GM19438 (cell line): ENCODE measurements at regions not wholly inside any gene's neighbourhood (a gene's known extent, or its start where the extent isn't known, plus 50 kb on each side); places are given as distances from the start of the nearest gene placed in this dataset.

ENCODE experiments used
- ATAC-seq: cut with Tn5 transposase; IDR thresholded peaks from one replicate; pipeline ENCODE4 v1.9.1; 2021; ENCODE audit warnings: low read depth; ENCODE audit not compliant: unreplicated experiment

- no peak for ATAC-seq
Measured at GRCh38 chrX:13151828-13152517, 107.6 kb upstream of the FAM9C start.

GRCh38 chrX:13149702-13150350 lies 105.4 kb upstream of the FAM9C start:
- ATAC-seq = no peak

- ATAC-seq = no peak
Measured at GRCh38 chrX:13147733-13148132, 103.3 kb upstream of the FAM9C start.

GRCh38 chrX:13147147-13147546 lies 102.7 kb upstream of the FAM9C start:
- no peak for ATAC-seq

- no peak for ATAC-seq
Measured at GRCh38 chrX:13144927-13145655, 100.7 kb upstream of the FAM9C start.

GRCh38 chrX:13142891-13143290 lies 98.5 kb upstream of the FAM9C start:
- no peak for ATAC-seq

- no peak for ATAC-seq
Measured at GRCh38 chrX:13140007-13140406, 95.6 kb upstream of the FAM9C start.

GRCh38 chrX:13131396-13132137 lies 87.1 kb upstream of the FAM9C start:
- ATAC-seq = no peak

GRCh38 chrX:13130816-13131215 lies 86.4 kb upstream of the FAM9C start:
- no peak for ATAC-seq

- no peak for ATAC-seq
Measured at GRCh38 chrX:13128104-13128503, 83.7 kb upstream of the FAM9C start.

GRCh38 chrX:13126775-13127174 lies 82.4 kb upstream of the FAM9C start:
- no peak for ATAC-seq

- no peak for ATAC-seq
Measured at GRCh38 chrX:13125188-13125587, 80.8 kb upstream of the FAM9C start.

GRCh38 chrX:13123857-13124345 lies 79.5 kb upstream of the FAM9C start:
- no peak for ATAC-seq

- ATAC-seq = no peak
Measured at GRCh38 chrX:13123247-13123856, 78.9 kb upstream of the FAM9C start.

GRCh38 chrX:13121020-13121555 lies 76.7 kb upstream of the FAM9C start:
- ATAC-seq = no peak

- ATAC-seq = no peak
Measured at GRCh38 chrX:13120017-13120416, 75.6 kb upstream of the FAM9C start.

GRCh38 chrX:13119386-13119785 lies 75.0 kb upstream of the FAM9C start:
- ATAC-seq = no peak

- ATAC-seq = no peak
Measured at GRCh38 chrX:13115146-13115855, 70.9 kb upstream of the FAM9C start.

- no peak for ATAC-seq
Measured at GRCh38 chrX:13112499-13112898, 68.1 kb upstream of the FAM9C start.
